ENCODE measurements at regions not wholly inside any gene's neighbourhood (a gene's known extent, or its start where the extent isn't known, plus 50 kb on each side); places are given as distances from the start of the nearest gene placed in this dataset.
A peak's percentile ranks its signal among the peaks of the same experiment; 100 is the strongest.

GRCh38 chr17:77282524-77283515, 142.1 kb downstream of the SEC14L1 start:
- H3K4me1 Mint-ChIP-seq = peaks cover 14% of the 10 kb centered on the region
- peaks cover 58% of the 10 kb centered on the region for H3K27me3 Mint-ChIP-seq (ENCODE audit: low read depth)
- DNase-seq (ENCODE audit: low read depth, low spot score) = no peak
- no peaks in the 10 kb centered on the region for H3K9me3 Mint-ChIP-seq
- H3K27ac Mint-ChIP-seq (ENCODE audit: unreplicated experiment) = no peak overlapping the region
- H3K36me3 Mint-ChIP-seq (ENCODE audit: low read depth) = no peaks in the 10 kb centered on the region
- H3K4me3 Mint-ChIP-seq = peak overlapping the region; percentile 81
- TF ChIP-seq CTCF (conservative IDR thresholded peaks at IDR 0.05) = no peak

GRCh38 chr17:77284023-77284617, 143.4 kb downstream of the SEC14L1 start:
- H3K27ac Mint-ChIP-seq (ENCODE audit: unreplicated experiment) = no peak overlapping the region
- H3K4me3 Mint-ChIP-seq = no peak overlapping the region

GRCh38 chr17:77285594-77286390, 145.0 kb downstream of the SEC14L1 start:
- DNase-seq (ENCODE audit: low read depth, low spot score) = no peak
- H3K36me3 Mint-ChIP-seq (ENCODE audit: low read depth) = no peaks in the 10 kb centered on the region
- peaks cover 37% of the 10 kb centered on the region for H3K27me3 Mint-ChIP-seq (ENCODE audit: low read depth)
- H3K4me3 Mint-ChIP-seq = no peak overlapping the region
- peaks cover 9% of the 10 kb centered on the region for H3K4me1 Mint-ChIP-seq
- no peaks in the 10 kb centered on the region for H3K9me3 Mint-ChIP-seq
- TF ChIP-seq CTCF (conservative IDR thresholded peaks at IDR 0.05) = no peak
- H3K27ac Mint-ChIP-seq (ENCODE audit: unreplicated experiment) = no peak overlapping the region

More at GRCh38 chr17:77284023-77284617, 143.4 kb downstream of the SEC14L1 start:
- H3K9me3 Mint-ChIP-seq = no peaks in the 10 kb centered on the region
- TF ChIP-seq CTCF (conservative IDR thresholded peaks at IDR 0.05) = no peak
- peaks cover 14% of the 10 kb centered on the region for H3K4me1 Mint-ChIP-seq
- peaks cover 53% of the 10 kb centered on the region for H3K27me3 Mint-ChIP-seq (ENCODE audit: low read depth)
- DNase-seq (ENCODE audit: low read depth, low spot score) = no peak
- no peaks in the 10 kb centered on the region for H3K36me3 Mint-ChIP-seq (ENCODE audit: low read depth)

GRCh38 chr17:77286391-77286640, 145.5 kb downstream of the SEC14L1 start:
- no peak for TF ChIP-seq CTCF (conservative IDR thresholded peaks at IDR 0.05)
- no peak overlapping the region for H3K4me3 Mint-ChIP-seq

GRCh38 chr17:77286641-77287431, 146.1 kb downstream of the SEC14L1 start:
- DNase-seq (ENCODE audit: low read depth, low spot score) = no peak
- H3K4me1 Mint-ChIP-seq = peaks cover 6% of the 10 kb centered on the region
- no peak for TF ChIP-seq CTCF (conservative IDR thresholded peaks at IDR 0.05)
- H3K9me3 Mint-ChIP-seq = no peaks in the 10 kb centered on the region
- no peaks in the 10 kb centered on the region for H3K36me3 Mint-ChIP-seq (ENCODE audit: low read depth)
- no peak overlapping the region for H3K27ac Mint-ChIP-seq (ENCODE audit: unreplicated experiment)
- no peak overlapping the region for H3K4me3 Mint-ChIP-seq
- H3K27me3 Mint-ChIP-seq (ENCODE audit: low read depth) = peaks cover 34% of the 10 kb centered on the region

More at GRCh38 chr17:77286391-77286640, 145.5 kb downstream of the SEC14L1 start:
- no peak overlapping the region for H3K27ac Mint-ChIP-seq (ENCODE audit: unreplicated experiment)
- no peak for DNase-seq (ENCODE audit: low read depth, low spot score)
- H3K4me1 Mint-ChIP-seq = peaks cover 9% of the 10 kb centered on the region
- no peaks in the 10 kb centered on the region for H3K36me3 Mint-ChIP-seq (ENCODE audit: low read depth)
- peaks cover 37% of the 10 kb centered on the region for H3K27me3 Mint-ChIP-seq (ENCODE audit: low read depth)
- no peaks in the 10 kb centered on the region for H3K9me3 Mint-ChIP-seq

All from neural crest cell (in vitro differentiated cells).